Upper lobe of right lung (tissue), 1 donor: ENCODE measurements at regions not wholly inside any gene's neighbourhood (a gene's known extent, or its start where the extent isn't known, plus 50 kb on each side); places are given as distances from the start of the nearest gene placed in this dataset.

Source experiments
- ATAC-seq: fragments of 200-7000 bp; cut with Tn5 transposase; one replicate; pipeline ENCODE4 v1.9.1; 2020; ENCODE audit warnings: mild to moderate bottlenecking, moderate library complexity
- DNase-seq: peaks from one replicate; pipeline ENCODE4 v3.0.0-alpha.2; 2020
- H3K27ac ChIP-seq: fragments of 200-600 bp; one replicate; pipeline ENCODE4 v1.8.0; 2022
- H3K27me3 ChIP-seq: fragments of 200-600 bp; one replicate; pipeline ENCODE4 v1.8.0; 2022; ENCODE audit warnings: mild to moderate bottlenecking
- H3K36me3 ChIP-seq: fragments of 200-600 bp; one replicate; pipeline ENCODE4 v1.8.0; 2022
- H3K4me1 ChIP-seq: fragments of 200-600 bp; one replicate; pipeline ENCODE4 v1.8.0; 2022
- H3K4me3 ChIP-seq: fragments of 200-600 bp; one replicate; pipeline ENCODE4 v1.8.0; 2022; ENCODE audit warnings: mild to moderate bottlenecking
- H3K9me3 ChIP-seq: fragments of 200-600 bp; one replicate; pipeline ENCODE4 v1.8.0; 2022
- CTCF ChIP-seq: fragments of 200-600 bp; IDR thresholded peaks from one replicate; pipeline ENCODE4 v1.8.0; 2022; ENCODE audit warnings: antibody characterized with exemption
- intact Hi-C: fragments of 100-400 bp; cut with DNase I; formaldehyde crosslinking; loops from one replicate; pipeline ENCODE4 v1.11.0; 2022
- donor health status: DM: no; HTN: yes; CAD: no; lungs with severe emphysema.

GRCh38 chr6:20332441-20333006, 69.2 kb upstream of the E2F3 start:
- no peaks in the 10 kb centered on the region for H3K36me3 ChIP-seq
- DNase-seq (no peak), ATAC-seq (no peak)
- no peaks in the 10 kb centered on the region for H3K27me3 ChIP-seq
- H3K27ac ChIP-seq, result no peak overlapping the region
- H3K4me1 ChIP-seq, result no peaks in the 10 kb centered on the region
- H3K9me3 ChIP-seq, result no peaks in the 10 kb centered on the region
- TF ChIP-seq CTCF, result no peak
- H3K4me3 ChIP-seq, result no peak overlapping the region
- intact Hi-C loops, result no loop called here

- intact Hi-C loops, result no loop called here
- no peak for ATAC-seq
- H3K36me3 ChIP-seq, result no peaks in the 10 kb centered on the region
These were observed 67.9 kb upstream of the E2F3 start for GRCh38 chr6:20333721-20334269.

GRCh38 chr6:20334334-20334733, 67.3 kb upstream of the E2F3 start:
- H3K4me1 ChIP-seq, result no peaks in the 10 kb centered on the region
- DNase-seq (no peak), ATAC-seq (no peak)
- no peak for TF ChIP-seq CTCF
- H3K4me3 ChIP-seq, result no peak overlapping the region
- H3K9me3 ChIP-seq, result no peaks in the 10 kb centered on the region
- no peak overlapping the region for H3K27ac ChIP-seq
- H3K27me3 ChIP-seq, result no peaks in the 10 kb centered on the region
- H3K36me3 ChIP-seq, result no peaks in the 10 kb centered on the region
- intact Hi-C loops, result no loop called here

More at GRCh38 chr6:20333721-20334269, 67.9 kb upstream of the E2F3 start:
- DNase-seq, result no peak
- Histone ChIP-seq H3K27ac (no peak overlapping the region), H3K9me3 (no peaks in the 10 kb centered on the region), H3K4me1 (no peaks in the 10 kb centered on the region), H3K27me3 (no peaks in the 10 kb centered on the region), H3K4me3 (no peak overlapping the region)
- TF ChIP-seq CTCF, result no peak

GRCh38 chr6:20334962-20335361, 66.7 kb upstream of the E2F3 start:
- H3K27me3 ChIP-seq, result no peaks in the 10 kb centered on the region
- H3K27ac ChIP-seq, result no peak overlapping the region
- DNase-seq, result no peak
- no peak for ATAC-seq
- no peak for TF ChIP-seq CTCF
- no peaks in the 10 kb centered on the region for H3K9me3 ChIP-seq
- no peak overlapping the region for H3K4me3 ChIP-seq
- intact Hi-C loops, result no loop called here
- H3K4me1 ChIP-seq, result no peaks in the 10 kb centered on the region
- no peaks in the 10 kb centered on the region for H3K36me3 ChIP-seq

GRCh38 chr6:20335872-20336271, 65.8 kb upstream of the E2F3 start:
- intact Hi-C loops, result no loop called here
- no peaks in the 10 kb centered on the region for H3K9me3 ChIP-seq
- no peak overlapping the region for H3K27ac ChIP-seq
- DNase-seq (no peak), ATAC-seq (no peak)
- H3K36me3 ChIP-seq, result no peaks in the 10 kb centered on the region
- TF ChIP-seq CTCF, result no peak
- H3K27me3 ChIP-seq, result no peaks in the 10 kb centered on the region
- H3K4me1 ChIP-seq, result no peaks in the 10 kb centered on the region
- H3K4me3 ChIP-seq, result no peak overlapping the region

GRCh38 chr6:20338156-20338555, 63.5 kb upstream of the E2F3 start:
- DNase-seq (no peak), ATAC-seq (no peak)
- intact Hi-C loops, result no loop called here
- Histone ChIP-seq H3K27me3 (no peaks in the 10 kb centered on the region), H3K9me3 (no peaks in the 10 kb centered on the region), H3K4me3 (no peak overlapping the region), H3K4me1 (no peaks in the 10 kb centered on the region), H3K27ac (no peak overlapping the region), H3K36me3 (no peaks in the 10 kb centered on the region)
- TF ChIP-seq CTCF, result no peak
